ENCODE measurements at regions not wholly inside any gene's neighbourhood (a gene's known extent, or its start where the extent isn't known, plus 50 kb on each side); places are given as distances from the start of the nearest gene placed in this dataset.
"Not testable (repeated sequence)": the region's sequence is repeated elsewhere in the genome, so short reads cannot be mapped to it uniquely, and the experiment has no call there.

DNA sequence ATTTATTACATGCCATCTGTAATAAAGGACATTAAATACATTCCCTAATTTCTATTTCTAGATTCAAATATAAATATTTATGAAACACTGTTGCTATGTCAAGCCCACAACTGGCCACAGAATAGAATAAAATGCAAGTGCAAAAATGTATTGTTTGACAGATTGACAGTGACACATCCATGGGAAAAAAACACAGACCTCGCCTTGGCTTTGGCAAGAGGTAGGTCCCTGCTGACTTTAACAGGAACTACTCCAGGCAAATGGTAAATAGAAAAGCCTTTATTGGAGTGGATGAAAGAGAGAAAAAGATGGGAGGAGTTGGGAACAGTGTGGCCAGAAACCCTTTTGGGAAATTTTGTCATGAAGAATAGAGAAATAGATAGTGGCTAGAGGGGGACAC, 622.9 kb downstream of the UTRN start:
- in situ Hi-C loops (cut with HindIII; ENCODE audit: low pct_unique_long_range_greater_than_20kb, low sequenced_read_pairs): no loop called here
- DNase-seq (ENCODE audit: low read depth in 1 of 2, low spot score in 1 of 2): no peak
- TF ChIP-seq JUND (IDR thresholded peaks at IDR 0.05; ENCODE audit: low read depth): no peak

GRCh38 chr6:144909753-144910285, 624.7 kb downstream of the UTRN start:
- in situ Hi-C loops (cut with HindIII; ENCODE audit: low pct_unique_long_range_greater_than_20kb, low sequenced_read_pairs): no loop called here
- no peak for TF ChIP-seq JUND (IDR thresholded peaks at IDR 0.05; ENCODE audit: low read depth)
- DNase-seq (ENCODE audit: low read depth in 1 of 2, low spot score in 1 of 2): no peak

DNA sequence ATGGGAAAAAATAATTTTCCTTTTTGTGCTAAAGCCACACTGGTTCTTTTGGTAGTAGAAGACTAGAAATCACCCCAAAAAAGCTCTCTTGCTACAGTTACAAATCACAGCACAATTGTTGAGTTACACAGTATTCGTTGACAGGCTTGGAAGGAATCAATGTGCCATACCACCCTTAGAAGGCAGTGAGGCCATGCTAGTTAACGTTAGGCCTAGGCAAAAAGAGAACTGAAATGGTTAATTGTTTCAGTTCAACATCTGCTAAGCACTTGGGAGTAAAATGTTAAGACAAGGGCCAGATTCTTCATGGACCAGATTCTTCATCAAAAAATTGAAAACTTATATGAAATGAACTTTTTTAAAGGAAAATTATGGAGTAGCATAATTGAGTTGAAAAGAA, 626.2 kb downstream of the UTRN start:
- TF ChIP-seq JUND (IDR thresholded peaks at IDR 0.05; ENCODE audit: low read depth): no peak
- DNase-seq (ENCODE audit: low read depth in 1 of 2, low spot score in 1 of 2): no peak
- in situ Hi-C loops (cut with HindIII; ENCODE audit: low pct_unique_long_range_greater_than_20kb, low sequenced_read_pairs): no loop called here

- TF ChIP-seq JUND (IDR thresholded peaks at IDR 0.05; ENCODE audit: low read depth): no peak
- DNase-seq (ENCODE audit: low read depth in 1 of 2, low spot score in 1 of 2): peak in 1 of 2 experiments; percentile 2
- in situ Hi-C loops (cut with HindIII; ENCODE audit: low pct_unique_long_range_greater_than_20kb, low sequenced_read_pairs): no loop called here
Observed at GRCh38 chr6:144912474-144912873, 627.3 kb downstream of the UTRN start.

GRCh38 chr6:144918073-144918472, 632.9 kb downstream of the UTRN start:
- no peak for TF ChIP-seq JUND (IDR thresholded peaks at IDR 0.05; ENCODE audit: low read depth)
- no peak for DNase-seq (ENCODE audit: low read depth in 1 of 2, low spot score in 1 of 2)
- in situ Hi-C loops (cut with HindIII; ENCODE audit: low pct_unique_long_range_greater_than_20kb, low sequenced_read_pairs): no loop called here

DNA sequence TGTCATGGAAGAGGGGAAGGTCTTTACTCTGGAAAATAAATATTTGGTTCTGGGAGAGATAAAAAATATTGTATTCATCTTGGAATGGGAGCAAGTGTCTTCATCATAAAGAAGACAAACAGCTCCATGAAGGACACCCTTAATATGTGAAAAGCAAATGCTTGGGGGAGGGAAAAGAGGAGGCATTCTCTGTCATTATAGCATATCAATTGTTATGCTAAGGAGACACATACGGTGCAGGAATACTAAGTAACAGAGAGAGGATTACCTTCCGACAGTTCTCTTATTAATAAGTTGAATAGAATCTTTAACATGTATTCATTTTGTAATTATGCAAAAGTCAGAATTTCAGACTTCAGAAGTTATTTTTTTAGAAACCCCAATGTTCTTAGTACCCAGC, 634.4 kb downstream of the UTRN start:
- TF ChIP-seq JUND (IDR thresholded peaks at IDR 0.05; ENCODE audit: low read depth): no peak
- no peak for DNase-seq (ENCODE audit: low read depth in 1 of 2, low spot score in 1 of 2)
- in situ Hi-C loops (cut with HindIII; ENCODE audit: low pct_unique_long_range_greater_than_20kb, low sequenced_read_pairs): no loop called here

DNA sequence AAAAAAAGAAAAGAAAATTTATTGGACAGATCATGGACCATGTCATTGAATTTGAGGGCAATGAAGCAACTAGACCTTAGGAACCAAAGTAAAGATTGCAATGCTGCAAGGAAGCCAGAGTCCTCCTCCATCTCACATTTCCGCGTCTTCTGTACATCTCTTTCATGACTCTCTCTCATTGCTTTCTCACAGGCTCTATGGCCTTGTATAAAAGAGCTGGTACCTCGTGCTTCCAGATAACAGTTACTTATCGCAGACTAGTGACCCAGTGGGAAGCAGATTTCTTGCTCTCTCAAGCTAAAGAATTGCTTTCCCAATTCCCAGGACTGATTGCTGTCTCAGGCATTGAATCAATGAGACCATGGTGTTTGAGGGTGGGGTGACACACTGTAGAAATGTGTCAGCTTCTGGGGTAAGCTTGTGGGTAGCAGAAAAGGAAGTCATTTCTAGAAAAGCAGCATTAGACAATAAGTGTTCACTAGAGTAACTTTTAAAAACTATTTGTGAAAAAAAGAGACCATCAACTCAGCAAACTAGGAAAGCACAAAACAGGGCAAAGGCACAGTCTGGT, 635.3 kb downstream of the UTRN start:
- DNase-seq (ENCODE audit: low read depth in 1 of 2, low spot score in 1 of 2): no peak
- no peak for TF ChIP-seq JUND (IDR thresholded peaks at IDR 0.05; ENCODE audit: low read depth)
- in situ Hi-C loops (cut with HindIII; ENCODE audit: low pct_unique_long_range_greater_than_20kb, low sequenced_read_pairs): no loop called here

GRCh38 chr6:144921206-144921975, 636.3 kb downstream of the UTRN start:
- in situ Hi-C loops (cut with HindIII; ENCODE audit: low pct_unique_long_range_greater_than_20kb, low sequenced_read_pairs): no loop called here
- DNase-seq (ENCODE audit: low read depth in 1 of 2, low spot score in 1 of 2): no peak
- TF ChIP-seq JUND (IDR thresholded peaks at IDR 0.05; ENCODE audit: low read depth): no peak

DNA sequence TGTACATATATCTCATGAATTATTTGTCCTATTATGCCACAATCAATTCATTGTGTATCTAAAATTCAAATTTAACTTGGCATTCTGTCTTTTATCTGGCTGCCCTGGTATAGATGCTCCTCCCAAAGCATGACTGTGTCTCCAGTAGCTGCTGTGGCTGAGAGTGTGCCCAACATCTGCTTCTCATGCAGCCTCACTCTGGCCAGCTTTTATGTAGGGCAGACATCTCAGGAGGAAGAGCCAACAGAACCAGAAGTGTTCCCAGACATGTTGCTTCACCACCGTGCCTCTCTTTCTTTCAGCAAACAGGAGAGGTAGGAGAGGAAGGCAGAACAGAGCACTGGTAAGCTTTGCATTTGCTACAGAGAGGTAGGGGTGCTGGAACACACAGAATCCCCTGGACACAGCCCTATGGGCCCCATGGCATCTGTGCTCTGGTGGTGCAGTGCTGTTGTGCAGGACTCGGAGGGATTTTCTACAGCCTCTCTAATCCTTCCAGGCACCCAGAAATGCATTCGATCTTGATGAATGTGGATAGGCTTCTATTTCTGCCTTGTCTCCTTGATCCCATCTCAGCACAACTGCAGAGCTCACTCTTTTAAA, 637.1 kb downstream of the UTRN start:
- DNase-seq (ENCODE audit: low read depth in 1 of 2, low spot score in 1 of 2): no peak
- TF ChIP-seq JUND (IDR thresholded peaks at IDR 0.05; ENCODE audit: low read depth): no peak
- in situ Hi-C loops (cut with HindIII; ENCODE audit: low pct_unique_long_range_greater_than_20kb, low sequenced_read_pairs): no loop called here

DNA sequence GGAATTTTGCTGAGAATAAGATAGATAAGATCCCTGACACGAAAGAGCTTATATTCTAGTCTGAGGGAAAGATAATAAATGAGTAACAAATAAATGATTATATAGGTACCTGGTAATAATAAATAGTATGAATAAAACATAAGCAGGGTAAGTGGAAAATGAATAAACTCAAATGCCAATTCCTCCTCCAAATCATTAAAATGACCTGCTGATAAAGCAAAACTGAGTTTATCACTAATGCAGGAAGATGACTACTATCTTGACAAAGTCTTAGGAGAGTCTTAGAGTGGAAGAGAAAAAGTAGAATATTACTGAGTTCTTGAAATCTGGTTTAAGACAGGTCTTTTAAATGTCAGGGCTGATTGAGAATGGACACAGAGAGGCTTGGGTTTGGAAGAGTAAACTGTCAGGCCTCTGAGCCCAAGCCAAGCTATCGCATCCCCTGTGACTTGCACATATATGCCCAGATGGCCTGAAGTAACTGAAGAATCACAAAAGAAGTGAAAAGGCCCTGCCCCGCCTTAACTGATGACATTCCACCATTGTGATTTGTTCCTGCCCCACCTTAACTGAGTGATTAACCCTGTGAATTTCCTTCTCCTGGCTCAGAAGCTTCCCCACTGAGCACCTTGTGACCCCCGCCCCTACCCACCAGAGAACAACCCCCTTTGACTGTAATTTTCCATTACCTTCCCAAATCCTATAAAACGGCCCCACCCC, 637.8 kb downstream of the UTRN start:
- DNase-seq (ENCODE audit: low read depth in 1 of 2, low spot score in 1 of 2); in situ Hi-C loops (cut with HindIII; ENCODE audit: low pct_unique_long_range_greater_than_20kb, low sequenced_read_pairs): not testable (repeated sequence)

DNA sequence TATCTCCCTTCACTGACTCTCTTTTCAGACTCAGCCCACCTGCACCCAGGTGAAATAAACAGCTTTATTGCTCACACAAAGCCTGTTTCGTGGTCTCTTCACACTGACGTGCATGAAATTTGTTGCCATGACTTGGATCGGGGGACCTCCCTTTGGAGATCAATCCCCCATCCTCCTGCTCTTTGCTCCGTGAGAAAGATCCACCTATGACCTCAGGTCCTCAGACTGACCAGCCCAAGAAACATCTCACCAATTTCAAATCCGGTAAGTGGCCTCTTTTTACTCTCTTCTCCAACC, 638.3 kb downstream of the UTRN start:
- DNase-seq (ENCODE audit: low read depth in 1 of 2, low spot score in 1 of 2); in situ Hi-C loops (cut with HindIII; ENCODE audit: low pct_unique_long_range_greater_than_20kb, low sequenced_read_pairs): not testable (repeated sequence)

- no peak for TF ChIP-seq JUND (IDR thresholded peaks at IDR 0.05; ENCODE audit: low read depth)
- in situ Hi-C loops (cut with HindIII; ENCODE audit: low pct_unique_long_range_greater_than_20kb, low sequenced_read_pairs): no loop called here
- DNase-seq (ENCODE audit: low read depth in 1 of 2, low spot score in 1 of 2): no peak
Observed at GRCh38 chr6:144928847-144929246, 643.7 kb downstream of the UTRN start.

GRCh38 chr6:144929262-144929661, 644.1 kb downstream of the UTRN start:
- TF ChIP-seq JUND (IDR thresholded peaks at IDR 0.05; ENCODE audit: low read depth): no peak
- no peak for DNase-seq (ENCODE audit: low read depth in 1 of 2, low spot score in 1 of 2)
- in situ Hi-C loops (cut with HindIII; ENCODE audit: low pct_unique_long_range_greater_than_20kb, low sequenced_read_pairs): no loop called here

Measured in T47D (cell line).